Keratinocyte (primary cell): ENCODE measurements at regions not wholly inside any gene's neighbourhood (a gene's known extent, or its start where the extent isn't known, plus 50 kb on each side); places are given as distances from the start of the nearest gene placed in this dataset.

Experiments
- DNase-seq: peaks from one replicate; pipeline ENCODE4 v3.0.0-alpha.2; 2011; ENCODE audit warnings: low read depth, missing footprints, low spot score
- FAIRE-seq: peaks from 2 replicates; lab custom pipeline; 2011; peaks lifted over from hg19 to GRCh38; lab: Jason Lieb, UNC
- H2AFZ ChIP-seq: 2 replicates; pipeline ENCODE4 v1.6.0; 2012; ENCODE audit warnings: low read length, control low read depth, inconsistent platforms; ENCODE audit not compliant: control insufficient read depth
- H3K27ac ChIP-seq: 2 replicates; pipeline ENCODE4 v1.5.1; 2011; ENCODE audit warnings: low read length; ENCODE audit not compliant: control insufficient read depth, insufficient read depth
- H3K27me3 ChIP-seq: 3 replicates; pipeline ENCODE4 v1.6.0; 2011; ENCODE audit warnings: low read length; ENCODE audit not compliant: control insufficient read depth, insufficient read depth; ENCODE audit errors: extremely low read depth
- H3K36me3 ChIP-seq, 2 experiments: 2 replicates in 1 of 2; 3 replicates in 1 of 2; pipeline ENCODE4 v1.5.1; 2011; ENCODE audit warnings: low read length in 2 of 2, mild to moderate bottlenecking in 1 of 2; ENCODE audit not compliant: control insufficient read depth in 2 of 2, insufficient read depth in 2 of 2; ENCODE audit errors: extremely low read depth in 1 of 2
- H3K4me1 ChIP-seq: 3 replicates; pipeline ENCODE4 v1.5.1; 2011; ENCODE audit warnings: low read length; ENCODE audit not compliant: control insufficient read depth, insufficient read depth; ENCODE audit errors: extremely low read depth
- H3K4me2 ChIP-seq: 3 replicates; pipeline ENCODE4 v1.6.0; 2011; ENCODE audit warnings: low read depth, low read length; ENCODE audit not compliant: control insufficient read depth, insufficient read depth; ENCODE audit errors: extremely low read depth
- H3K4me3 ChIP-seq, 3 experiments: fragments of 200-600 bp in 1 of 3; sonication (generic) in 1 of 3; 2 replicates in 2 of 3; 3 replicates in 1 of 3; pipeline ENCODE4 v1.5.1; 2011 to 2016; ENCODE audit warnings: low read length in 3 of 3, mild to moderate bottlenecking in 3 of 3, control low read depth in 2 of 3, inconsistent platforms in 1 of 3, low read depth in 1 of 3, mixed read lengths in 1 of 3, mixed run types in 1 of 3, moderate library complexity in 1 of 3; ENCODE audit not compliant: control insufficient read depth in 2 of 3, insufficient read depth in 2 of 3; ENCODE audit errors: extremely low read depth in 1 of 3
- H3K79me2 ChIP-seq: 2 replicates; pipeline ENCODE4 v1.6.0; 2012; ENCODE audit warnings: low read length; ENCODE audit not compliant: control insufficient read depth, insufficient read depth
- H3K9ac ChIP-seq: 3 replicates; pipeline ENCODE4 v1.6.0; 2011; ENCODE audit warnings: low read length; ENCODE audit not compliant: control insufficient read depth, insufficient read depth; ENCODE audit errors: extremely low read depth
- H3K9me1 ChIP-seq: 3 replicates; pipeline ENCODE4 v1.6.0; 2011; ENCODE audit warnings: low read length; ENCODE audit not compliant: control insufficient read depth, insufficient read depth; ENCODE audit errors: extremely low read depth
- H3K9me3 ChIP-seq: 2 replicates; pipeline ENCODE4 v1.5.1; 2012; ENCODE audit warnings: low read depth, low read length; ENCODE audit not compliant: control insufficient read depth
- H4K20me1 ChIP-seq: 3 replicates; pipeline ENCODE4 v1.6.0; 2011; ENCODE audit warnings: low read length; ENCODE audit not compliant: control insufficient read depth, insufficient read depth; ENCODE audit errors: extremely low read depth
- EZH2 ChIP-seq: IDR thresholded peaks from one replicate; pipeline ENCODE4 v1.6.1; 2012; ENCODE audit warnings: inconsistent platforms, mild to moderate bottlenecking, low read length, moderate library complexity
- dilution Hi-C: fragments of 300-500 bp; cut with MboI; formaldehyde crosslinking; loops from one replicate; pipeline ENCODE4 v1.7.0; 2020; ENCODE audit warnings: low sequenced_read_pairs; ENCODE audit not compliant: extremely low pct_ligation_motif_present
- TF ChIP-seq, protein P1 (sequence below), 3 experiments: IDR thresholded peaks in 1 of 3; conservative IDR thresholded peaks in 1 of 3; optimal IDR thresholded peaks in 1 of 3; 2 replicates in 2 of 3; 3 replicates in 1 of 3; pipeline versions ENCODE3 to v1.5.1; 2011; ENCODE audit warnings: low read length in 3 of 3, mild to moderate bottlenecking in 3 of 3, moderate library complexity in 2 of 3, control low read depth in 1 of 3, inconsistent platforms in 1 of 3; ENCODE audit not compliant: insufficient read depth in 2 of 3; ENCODE audit errors: extremely low read depth in 1 of 3

- H3K27me3 ChIP-seq: no peaks in the 10 kb centered on the region
- H3K4me3 ChIP-seq: no peak overlapping the region
- DNase-seq (no peak), FAIRE-seq (no peak)
- H4K20me1 ChIP-seq: no peaks in the 10 kb centered on the region
- no peaks in the 10 kb centered on the region for H3K36me3 ChIP-seq
- H3K4me2 ChIP-seq: no peak overlapping the region
- H3K4me1 ChIP-seq: no peaks in the 10 kb centered on the region
- no peak overlapping the region for H3K9ac ChIP-seq
- dilution Hi-C loops: no loop called here
- no peaks in the 10 kb centered on the region for H3K79me2 ChIP-seq
- no peak overlapping the region for H2AFZ ChIP-seq
- H3K27ac ChIP-seq: no peak overlapping the region
- no peaks in the 10 kb centered on the region for H3K9me3 ChIP-seq
- TF ChIP-seq EZH2: no peak
- TF ChIP-seq, protein P1, sequence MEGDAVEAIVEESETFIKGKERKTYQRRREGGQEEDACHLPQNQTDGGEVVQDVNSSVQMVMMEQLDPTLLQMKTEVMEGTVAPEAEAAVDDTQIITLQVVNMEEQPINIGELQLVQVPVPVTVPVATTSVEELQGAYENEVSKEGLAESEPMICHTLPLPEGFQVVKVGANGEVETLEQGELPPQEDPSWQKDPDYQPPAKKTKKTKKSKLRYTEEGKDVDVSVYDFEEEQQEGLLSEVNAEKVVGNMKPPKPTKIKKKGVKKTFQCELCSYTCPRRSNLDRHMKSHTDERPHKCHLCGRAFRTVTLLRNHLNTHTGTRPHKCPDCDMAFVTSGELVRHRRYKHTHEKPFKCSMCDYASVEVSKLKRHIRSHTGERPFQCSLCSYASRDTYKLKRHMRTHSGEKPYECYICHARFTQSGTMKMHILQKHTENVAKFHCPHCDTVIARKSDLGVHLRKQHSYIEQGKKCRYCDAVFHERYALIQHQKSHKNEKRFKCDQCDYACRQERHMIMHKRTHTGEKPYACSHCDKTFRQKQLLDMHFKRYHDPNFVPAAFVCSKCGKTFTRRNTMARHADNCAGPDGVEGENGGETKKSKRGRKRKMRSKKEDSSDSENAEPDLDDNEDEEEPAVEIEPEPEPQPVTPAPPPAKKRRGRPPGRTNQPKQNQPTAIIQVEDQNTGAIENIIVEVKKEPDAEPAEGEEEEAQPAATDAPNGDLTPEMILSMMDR (optimal IDR thresholded peaks at IDR 0.05 in 1 of 3, IDR thresholded peaks at IDR 0.05 in 1 of 3, conservative IDR thresholded peaks at IDR 0.05 in 1 of 3; ENCODE audit: extremely low read depth in 1 of 3, insufficient read depth in 2 of 3, low read length in 3 of 3): no peak
- no peaks in the 10 kb centered on the region for H3K9me1 ChIP-seq
Observed at GRCh38 chr1:214844319-214844718, 238.2 kb upstream of the KCNK2 start.

- DNase-seq (no peak), FAIRE-seq (no peak)
- Histone ChIP-seq H3K9me1 (no peaks in the 10 kb centered on the region), H3K4me2 (no peak overlapping the region), H4K20me1 (no peaks in the 10 kb centered on the region), H3K4me1 (no peaks in the 10 kb centered on the region), H3K27me3 (no peaks in the 10 kb centered on the region), H3K36me3 (no peaks in the 10 kb centered on the region), H3K4me3 (no peak overlapping the region), H3K27ac (no peak overlapping the region), H2AFZ (no peak overlapping the region), H3K79me2 (no peaks in the 10 kb centered on the region), H3K9me3 (peaks cover 2% of the 10 kb centered on the region), H3K9ac (no peak overlapping the region)
- dilution Hi-C loops: no loop called here
- TF ChIP-seq, protein P1 (optimal IDR thresholded peaks at IDR 0.05 in 1 of 3, IDR thresholded peaks at IDR 0.05 in 1 of 3, conservative IDR thresholded peaks at IDR 0.05 in 1 of 3; ENCODE audit: extremely low read depth in 1 of 3, insufficient read depth in 2 of 3, low read length in 3 of 3): no peak
Observed at GRCh38 chr1:214846276-214846675, 236.3 kb upstream of the KCNK2 start.
